ENCODE measurements at regions not wholly inside any gene's neighbourhood (a gene's known extent, or its start where the extent isn't known, plus 50 kb on each side); places are given as distances from the start of the nearest gene placed in this dataset.

DNA sequence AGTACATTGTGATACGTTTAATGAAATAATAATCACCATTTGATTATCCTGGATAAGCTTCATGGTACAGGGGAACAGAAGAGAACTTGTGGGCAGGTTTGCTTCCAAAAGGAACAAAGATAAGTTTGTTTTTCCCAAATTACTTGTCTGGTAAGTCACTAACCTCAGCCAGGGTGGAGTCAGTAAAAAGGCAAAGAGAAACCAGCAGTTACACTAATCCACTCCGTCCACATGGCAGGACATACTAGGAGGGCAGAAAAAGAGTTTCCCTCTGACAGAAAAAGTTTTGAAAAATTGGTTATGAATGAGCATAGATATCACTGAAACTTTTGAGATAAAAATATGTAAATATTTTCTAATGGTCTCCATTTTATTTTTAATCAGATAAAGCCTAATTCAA lies 285.9 kb downstream of the IL15 start:
- H3K27me3 ChIP-seq (replicated peaks; ENCODE audit: control insufficient read depth, insufficient read depth, low read length), result no peaks in the 10 kb centered on the region
- TF ChIP-seq CTCF (IDR thresholded peaks at IDR 0.05; ENCODE audit: insufficient read depth, low read length, poor library complexity, severe bottlenecking), result no peak
- no peak overlapping the region for H3K4me3 ChIP-seq (replicated peaks; ENCODE audit: low read depth, low read length)
- no peaks in the 10 kb centered on the region for H3K36me3 ChIP-seq (ENCODE audit: control insufficient read depth, insufficient read depth, low read length)
- no peak for DNase-seq (ENCODE audit: extremely low read depth, insufficient read length)

DNA sequence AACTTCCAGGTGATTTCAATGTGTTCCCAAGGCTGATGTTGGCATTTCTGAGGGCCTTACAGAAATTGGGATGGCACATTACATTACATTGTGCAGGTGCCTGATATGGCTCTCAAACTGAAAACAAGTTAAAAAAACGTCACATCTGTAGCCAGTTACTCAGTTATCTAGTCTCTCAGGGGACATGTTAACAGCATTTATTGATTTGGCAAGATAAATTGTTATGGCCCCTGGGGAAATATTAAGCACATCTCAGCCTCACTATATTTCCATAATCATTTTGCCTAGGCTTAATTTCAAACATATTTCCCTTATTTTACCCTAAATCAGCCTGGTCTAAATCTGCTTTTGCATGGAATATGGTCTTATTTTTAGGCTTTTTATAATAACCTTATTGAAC lies 290.0 kb downstream of the IL15 start:
- no peaks in the 10 kb centered on the region for H3K36me3 ChIP-seq (ENCODE audit: control insufficient read depth, insufficient read depth, low read length)
- DNase-seq (ENCODE audit: extremely low read depth, insufficient read length), result no peak
- no peaks in the 10 kb centered on the region for H3K27me3 ChIP-seq (replicated peaks; ENCODE audit: control insufficient read depth, insufficient read depth, low read length)
- TF ChIP-seq CTCF (IDR thresholded peaks at IDR 0.05; ENCODE audit: insufficient read depth, low read length, poor library complexity, severe bottlenecking), result no peak
- no peak overlapping the region for H3K4me3 ChIP-seq (replicated peaks; ENCODE audit: low read depth, low read length)

DNA sequence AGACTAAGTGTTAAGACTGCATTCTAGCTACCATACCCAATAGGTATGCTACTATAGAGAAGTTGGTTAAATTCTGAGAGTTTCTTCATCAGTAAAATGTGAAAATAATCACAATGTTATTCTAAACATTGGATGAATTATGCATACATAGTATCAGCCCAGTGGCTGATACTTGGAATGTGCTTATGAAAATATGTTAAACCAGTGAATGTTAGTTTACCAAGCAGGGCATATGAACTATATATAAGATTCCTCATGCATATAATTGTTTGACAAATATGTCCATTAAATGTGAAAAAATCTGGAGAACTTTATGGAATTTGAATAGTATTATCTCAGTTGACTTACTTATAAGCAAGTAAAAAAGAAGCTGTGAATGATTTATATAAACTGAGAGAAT lies 296.1 kb downstream of the IL15 start:
- TF ChIP-seq CTCF (IDR thresholded peaks at IDR 0.05; ENCODE audit: insufficient read depth, low read length, poor library complexity, severe bottlenecking), result no peak
- Histone ChIP-seq H3K4me3 (replicated peaks; ENCODE audit: low read depth, low read length) (no peak overlapping the region), H3K36me3 (ENCODE audit: control insufficient read depth, insufficient read depth, low read length) (no peaks in the 10 kb centered on the region), H3K27me3 (replicated peaks; ENCODE audit: control insufficient read depth, insufficient read depth, low read length) (no peaks in the 10 kb centered on the region)
- no peak for DNase-seq (ENCODE audit: extremely low read depth, insufficient read length)

- TF ChIP-seq CTCF (IDR thresholded peaks at IDR 0.05; ENCODE audit: insufficient read depth, low read length, poor library complexity, severe bottlenecking), result no peak
- DNase-seq (ENCODE audit: extremely low read depth, insufficient read length), result no peak
- Histone ChIP-seq H3K36me3 (ENCODE audit: control insufficient read depth, insufficient read depth, low read length) (no peaks in the 10 kb centered on the region), H3K27me3 (replicated peaks; ENCODE audit: control insufficient read depth, insufficient read depth, low read length) (no peaks in the 10 kb centered on the region), H3K4me3 (replicated peaks; ENCODE audit: low read depth, low read length) (no peak overlapping the region)
Observed at GRCh38 chr4:141933978-141934377, 297.6 kb downstream of the IL15 start.

DNA sequence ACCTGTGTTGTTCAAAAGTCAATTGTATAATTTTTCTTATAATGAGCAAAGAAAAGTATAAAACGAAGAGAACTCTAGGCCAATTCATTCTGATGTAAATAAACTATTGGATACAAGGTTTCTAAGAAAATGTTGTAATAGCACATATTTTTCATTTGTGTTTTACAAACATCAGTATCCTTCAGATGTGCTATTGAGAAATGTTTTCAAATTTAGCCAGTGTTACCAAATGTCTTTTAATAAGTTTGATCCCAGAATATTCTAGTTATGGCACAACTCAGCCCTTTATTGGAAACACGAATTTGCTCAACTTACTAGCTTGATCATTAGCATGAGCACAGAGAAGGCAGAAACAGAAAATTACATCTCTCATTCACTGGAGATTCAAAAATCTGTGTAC lies 319.3 kb downstream of the IL15 start:
- no peak for DNase-seq (ENCODE audit: extremely low read depth, insufficient read length)
- no peaks in the 10 kb centered on the region for H3K36me3 ChIP-seq (ENCODE audit: control insufficient read depth, insufficient read depth, low read length)
- H3K4me3 ChIP-seq (replicated peaks; ENCODE audit: low read depth, low read length), result no peak overlapping the region
- no peak for TF ChIP-seq CTCF (IDR thresholded peaks at IDR 0.05; ENCODE audit: insufficient read depth, low read length, poor library complexity, severe bottlenecking)
- H3K27me3 ChIP-seq (replicated peaks; ENCODE audit: control insufficient read depth, insufficient read depth, low read length), result no peaks in the 10 kb centered on the region

GRCh38 chr4:141957416-141957815 lies 321.0 kb downstream of the IL15 start:
- H3K4me3 ChIP-seq (replicated peaks; ENCODE audit: low read depth, low read length), result no peak overlapping the region
- no peak for DNase-seq (ENCODE audit: extremely low read depth, insufficient read length)
- no peak for TF ChIP-seq CTCF (IDR thresholded peaks at IDR 0.05; ENCODE audit: insufficient read depth, low read length, poor library complexity, severe bottlenecking)
- H3K27me3 ChIP-seq (replicated peaks; ENCODE audit: control insufficient read depth, insufficient read depth, low read length), result no peaks in the 10 kb centered on the region
- H3K36me3 ChIP-seq (ENCODE audit: control insufficient read depth, insufficient read depth, low read length), result no peaks in the 10 kb centered on the region

Data from GM06990 (cell line).